ENCODE measurements at regions not wholly inside any gene's neighbourhood (a gene's known extent, or its start where the extent isn't known, plus 50 kb on each side); places are given as distances from the start of the nearest gene placed in this dataset.

- Histone ChIP-seq H3K27me3 (ENCODE audit: control insufficient read depth, insufficient read depth, low read length) (no peaks in the 10 kb centered on the region), H3K14ac (replicated peaks; ENCODE audit: low read depth, low read length) (no peak overlapping the region), H3K18ac (ENCODE audit: low read depth, low read length) (no peak overlapping the region), H3K9me1 (ENCODE audit: insufficient read depth, low read length) (no peaks in the 10 kb centered on the region), H4K91ac (ENCODE audit: insufficient read depth, low read depth, low read length) (no peak overlapping the region), H3K36me3 (ENCODE audit: control insufficient read depth, insufficient read depth, low read length) (no peaks in the 10 kb centered on the region), H3K4me2 (ENCODE audit: low read depth, low read length) (no peak overlapping the region), H2AFZ (replicated peaks; ENCODE audit: low read length, poor library complexity) (no peak overlapping the region), H4K20me1 (ENCODE audit: insufficient read depth, low read length) (no peaks in the 10 kb centered on the region), H3K27ac (ENCODE audit: insufficient read depth, low read length) (no peak overlapping the region), H3K9me3 (ENCODE audit: control insufficient read depth, insufficient read depth, low read length) (peaks cover 4% of the 10 kb centered on the region), H3K23ac (ENCODE audit: low read depth, low read length) (no peak overlapping the region), H3K4ac (ENCODE audit: low read depth, low read length) (no peak overlapping the region), H2AK5ac (ENCODE audit: low read depth, low read length) (no peak overlapping the region), H2BK120ac (ENCODE audit: low read depth, low read length) (no peak overlapping the region), H2AK9ac (replicated peaks; ENCODE audit: low read depth, low read length, poor library complexity) (no peak overlapping the region), H4K8ac (ENCODE audit: low read depth in 2 of 2, low read length in 2 of 2) (no peak overlapping the region), H3K4me1 (ENCODE audit: control insufficient read depth, insufficient read depth, low read length) (no peaks in the 10 kb centered on the region), H4K5ac (ENCODE audit: low read depth, low read length) (no peak overlapping the region), H3K4me3 (ENCODE audit: insufficient read depth, low read depth, low read length) (no peak overlapping the region), H3K79me1 (ENCODE audit: low read depth in 1 of 2, low read length in 2 of 2) (no peaks in the 10 kb centered on the region), H2BK5ac (ENCODE audit: low read depth, low read length, poor library complexity, severe bottlenecking) (no peak overlapping the region), H2BK20ac (ENCODE audit: low read depth, low read length) (no peak overlapping the region), H3K9ac (ENCODE audit: low read depth, low read length) (no peak overlapping the region), H3K56ac (ENCODE audit: extremely low read depth, insufficient read depth, low read length) (no peak overlapping the region), H2BK15ac (ENCODE audit: low read depth, low read length) (no peak overlapping the region)
- no TSS peak for BruUV-seq (replicated peaks)
- dilution Hi-C loops (cut with HindIII; ENCODE audit: low sequenced_read_pairs, unreplicated experiment) (no loop called here), in situ Hi-C loops (cut with MboI; ENCODE audit: low sequenced_read_pairs) (no loop called here), intact Hi-C loops (cut with micrococcal nuclease) (no loop called here)
- DNase-seq (no peak), ATAC-seq (ENCODE audit: low read depth) (no peak)
- 43% methylated on average over 1 of the region's 2 CpGs; no CpG with 5 or more reads in 1 of the 2 experiments for WGBS, 2 experiments (ENCODE audit: extremely low coverage in 2 of 2, insufficient read length in 1 of 2)
- CTCF ChIA-PET: no interaction called here
- POLR2A ChIA-PET (ENCODE audit: unreplicated experiment): no interaction called here
- TF ChIP-seq CTCF (conservative IDR thresholded peaks at IDR 0.05; ENCODE audit: low read depth, low read length) (no peak), MAZ (IDR thresholded peaks at IDR 0.05; ENCODE audit: borderline replicate concordance, low read depth, low read length) (no peak), MXI1 (IDR thresholded peaks at IDR 0.05; ENCODE audit: borderline replicate concordance, low read depth, low read length) (no peak), USF2 (IDR thresholded peaks at IDR 0.05; ENCODE audit: low read depth, low read length) (no peak), FOS (IDR thresholded peaks at IDR 0.05; ENCODE audit: low read depth, low read length) (no peak), RAD21 (IDR thresholded peaks at IDR 0.05; ENCODE audit: low read length) (no peak), BHLHE40 (IDR thresholded peaks at IDR 0.05; ENCODE audit: low read depth, low read length) (no peak)
Observed at GRCh38 chr4:96347582-96347981, 507.7 kb downstream of the PDHA2 start.
